ENCODE measurements at regions not wholly inside any gene's neighbourhood (a gene's known extent, or its start where the extent isn't known, plus 50 kb on each side); places are given as distances from the start of the nearest gene placed in this dataset.

- H3K27me3 ChIP-seq (replicated peaks; ENCODE audit: control insufficient read depth, insufficient read depth, low read length), result no peaks in the 10 kb centered on the region
- H3K36me3 ChIP-seq (ENCODE audit: control insufficient read depth, insufficient read depth, low read length), result no peaks in the 10 kb centered on the region
- TF ChIP-seq CTCF (IDR thresholded peaks at IDR 0.05; ENCODE audit: insufficient read depth, low read length, poor library complexity, severe bottlenecking), result no peak
- H3K4me3 ChIP-seq (replicated peaks; ENCODE audit: low read depth, low read length), result no peak overlapping the region
- no peak for DNase-seq (ENCODE audit: extremely low read depth, insufficient read length)
These were observed 1795.5 kb upstream of the FLRT2 start for GRCh38 chr14:83734431-83734830.

- no peaks in the 10 kb centered on the region for H3K27me3 ChIP-seq (replicated peaks; ENCODE audit: control insufficient read depth, insufficient read depth, low read length)
- H3K4me3 ChIP-seq (replicated peaks; ENCODE audit: low read depth, low read length), result no peak overlapping the region
- H3K36me3 ChIP-seq (ENCODE audit: control insufficient read depth, insufficient read depth, low read length), result no peaks in the 10 kb centered on the region
- no peak for TF ChIP-seq CTCF (IDR thresholded peaks at IDR 0.05; ENCODE audit: insufficient read depth, low read length, poor library complexity, severe bottlenecking)
- no peak for DNase-seq (ENCODE audit: extremely low read depth, insufficient read length)
These were observed 1788.7 kb upstream of the FLRT2 start for GRCh38 chr14:83741269-83741668.

GRCh38 chr14:83744224-83744623 lies 1785.7 kb upstream of the FLRT2 start:
- no peak for DNase-seq (ENCODE audit: extremely low read depth, insufficient read length)
- H3K27me3 ChIP-seq (replicated peaks; ENCODE audit: control insufficient read depth, insufficient read depth, low read length), result no peaks in the 10 kb centered on the region
- H3K4me3 ChIP-seq (replicated peaks; ENCODE audit: low read depth, low read length), result no peak overlapping the region
- no peak for TF ChIP-seq CTCF (IDR thresholded peaks at IDR 0.05; ENCODE audit: insufficient read depth, low read length, poor library complexity, severe bottlenecking)
- no peaks in the 10 kb centered on the region for H3K36me3 ChIP-seq (ENCODE audit: control insufficient read depth, insufficient read depth, low read length)

GRCh38 chr14:83744891-83745290 lies 1785.1 kb upstream of the FLRT2 start:
- TF ChIP-seq CTCF (IDR thresholded peaks at IDR 0.05; ENCODE audit: insufficient read depth, low read length, poor library complexity, severe bottlenecking), result no peak
- DNase-seq (ENCODE audit: extremely low read depth, insufficient read length), result no peak
- Histone ChIP-seq H3K36me3 (ENCODE audit: control insufficient read depth, insufficient read depth, low read length) (no peaks in the 10 kb centered on the region), H3K4me3 (replicated peaks; ENCODE audit: low read depth, low read length) (no peak overlapping the region), H3K27me3 (replicated peaks; ENCODE audit: control insufficient read depth, insufficient read depth, low read length) (no peaks in the 10 kb centered on the region)

- no peaks in the 10 kb centered on the region for H3K36me3 ChIP-seq (ENCODE audit: control insufficient read depth, insufficient read depth, low read length)
- no peak for DNase-seq (ENCODE audit: extremely low read depth, insufficient read length)
- no peak overlapping the region for H3K4me3 ChIP-seq (replicated peaks; ENCODE audit: low read depth, low read length)
- no peak for TF ChIP-seq CTCF (IDR thresholded peaks at IDR 0.05; ENCODE audit: insufficient read depth, low read length, poor library complexity, severe bottlenecking)
- no peaks in the 10 kb centered on the region for H3K27me3 ChIP-seq (replicated peaks; ENCODE audit: control insufficient read depth, insufficient read depth, low read length)
These were observed 1783.6 kb upstream of the FLRT2 start for GRCh38 chr14:83746336-83746735.

- TF ChIP-seq CTCF (IDR thresholded peaks at IDR 0.05; ENCODE audit: insufficient read depth, low read length, poor library complexity, severe bottlenecking), result no peak
- DNase-seq (ENCODE audit: extremely low read depth, insufficient read length), result no peak
- Histone ChIP-seq H3K4me3 (replicated peaks; ENCODE audit: low read depth, low read length) (no peak overlapping the region), H3K27me3 (replicated peaks; ENCODE audit: control insufficient read depth, insufficient read depth, low read length) (no peaks in the 10 kb centered on the region), H3K36me3 (ENCODE audit: control insufficient read depth, insufficient read depth, low read length) (no peaks in the 10 kb centered on the region)
These were observed 1772.0 kb upstream of the FLRT2 start for GRCh38 chr14:83757916-83758315.
